Testis (tissue), 2 donors: ENCODE measurements at regions not wholly inside any gene's neighbourhood (a gene's known extent, or its start where the extent isn't known, plus 50 kb on each side); places are given as distances from the start of the nearest gene placed in this dataset.

ENCODE experiments used
- DNase-seq: peaks from one replicate; pipeline ENCODE4 v3.0.0-alpha.2; 2019
- H3K27ac ChIP-seq, 2 donors: fragments of 200-600 bp; sonication (generic); one replicate each; pipeline ENCODE4 v1.5.1; 2019
- H3K27me3 ChIP-seq: fragments of 200-600 bp; sonication (generic); one replicate; pipeline ENCODE4 v1.5.1; 2019
- H3K36me3 ChIP-seq: fragments of 200-600 bp; sonication (generic); one replicate; pipeline ENCODE4 v1.5.1; 2017; ENCODE audit warnings: low read depth; ENCODE audit errors: missing control alignments
- H3K4me1 ChIP-seq: fragments of 200-600 bp; sonication (generic); one replicate; pipeline ENCODE4 v1.5.1; 2019
- H3K4me3 ChIP-seq, 2 donors: fragments of 200-600 bp; sonication (generic); one replicate each; pipeline ENCODE4 v1.5.1; 2017 to 2019
- H3K9me3 ChIP-seq: fragments of 200-600 bp; sonication (generic); one replicate; pipeline ENCODE4 v1.5.1; 2017
- CTCF ChIP-seq, 3 experiments: fragments of 450-650 bp in 2 of 3; fragments of 200-600 bp in 1 of 3; sonication (generic) in 1 of 3; IDR thresholded peaks; one replicate each; pipeline ENCODE4 v1.5.1; 2016 to 2019; ENCODE audit warnings: antibody characterized with exemption in 3 of 3, mild to moderate bottlenecking in 2 of 3, moderate library complexity in 1 of 3
- POLR2A ChIP-seq: fragments of 450-650 bp; IDR thresholded peaks from one replicate; pipeline ENCODE4 v1.6.1; 2017; ENCODE audit warnings: antibody characterized with exemption, mild to moderate bottlenecking, moderate library complexity
- whole genome bisulfite sequencing, 2 donors: methylation state at CpG; one replicate each; pipeline ENCODE4 v1.1.5; 2018; 5-methylcytosine and 5-hydroxymethylcytosine counted together
- intact Hi-C: fragments of 100-400 bp; cut with DNase I; formaldehyde crosslinking; loops from one replicate; pipeline ENCODE4 v1.15.1; 2023; ENCODE audit warnings: low total_unique reads

GRCh38 chr4:135177321-135177720, 975.7 kb upstream of the PABPC4L start:
- H3K4me3 ChIP-seq, result no peak overlapping the region
- H3K36me3 ChIP-seq, result no peaks in the 10 kb centered on the region
- intact Hi-C loops, result no loop called here
- no peak overlapping the region for H3K27ac ChIP-seq
- no peaks in the 10 kb centered on the region for H3K9me3 ChIP-seq
- TF ChIP-seq POLR2A, result no peak
- no peak for TF ChIP-seq CTCF (IDR thresholded peaks at IDR 0.05)
- no peak for DNase-seq
- H3K27me3 ChIP-seq, result no peaks in the 10 kb centered on the region
- no peaks in the 10 kb centered on the region for H3K4me1 ChIP-seq

- intact Hi-C loops, result no loop called here
- Histone ChIP-seq H3K4me1 (no peaks in the 10 kb centered on the region), H3K36me3 (no peaks in the 10 kb centered on the region), H3K27ac (no peak overlapping the region), H3K27me3 (no peaks in the 10 kb centered on the region), H3K4me3 (no peak overlapping the region), H3K9me3 (no peaks in the 10 kb centered on the region)
- no peak for DNase-seq
- no peak for TF ChIP-seq POLR2A
- no peak for TF ChIP-seq CTCF (IDR thresholded peaks at IDR 0.05)
- WGBS, 2 donors, result 67 to 90% methylated on average over 2 of the region's 2 CpGs
Observed at GRCh38 chr4:135166661-135167060, 965.1 kb upstream of the PABPC4L start.

GRCh38 chr4:135164601-135165000, 963.0 kb upstream of the PABPC4L start:
- H3K4me1 ChIP-seq, result no peaks in the 10 kb centered on the region
- no peak overlapping the region for H3K4me3 ChIP-seq
- no peaks in the 10 kb centered on the region for H3K27me3 ChIP-seq
- TF ChIP-seq CTCF (IDR thresholded peaks at IDR 0.05) (no peak), POLR2A (no peak)
- intact Hi-C loops, result no loop called here
- no peak for DNase-seq
- no peaks in the 10 kb centered on the region for H3K9me3 ChIP-seq
- H3K36me3 ChIP-seq, result no peaks in the 10 kb centered on the region
- no peak overlapping the region for H3K27ac ChIP-seq
- 86 to 96% methylated on average over 5 of the region's 5 CpGs for WGBS, 2 donors

GRCh38 chr4:135144498-135144897, 942.9 kb upstream of the PABPC4L start:
- DNase-seq, result no peak
- Histone ChIP-seq H3K4me3 (no peak overlapping the region), H3K36me3 (no peaks in the 10 kb centered on the region), H3K9me3 (no peaks in the 10 kb centered on the region), H3K27me3 (no peaks in the 10 kb centered on the region), H3K4me1 (no peaks in the 10 kb centered on the region), H3K27ac (no peak overlapping the region)
- no peak for TF ChIP-seq CTCF (IDR thresholded peaks at IDR 0.05)
- TF ChIP-seq POLR2A, result no peak
- 88 to 89% methylated on average over 1 of the region's 1 CpG for WGBS, 2 donors
- intact Hi-C loops, result no loop called here

GRCh38 chr4:135124196-135124595, 922.6 kb upstream of the PABPC4L start:
- Histone ChIP-seq H3K36me3 (no peaks in the 10 kb centered on the region), H3K27me3 (no peaks in the 10 kb centered on the region), H3K9me3 (no peaks in the 10 kb centered on the region), H3K4me3 (no peak overlapping the region), H3K27ac (no peak overlapping the region), H3K4me1 (no peaks in the 10 kb centered on the region)
- intact Hi-C loops, result no loop called here
- DNase-seq, result no peak
- TF ChIP-seq CTCF (IDR thresholded peaks at IDR 0.05) (no peak), POLR2A (no peak)
